NT2/D1 (cell line): ENCODE measurements at regions not wholly inside any gene's neighbourhood (a gene's known extent, or its start where the extent isn't known, plus 50 kb on each side); places are given as distances from the start of the nearest gene placed in this dataset.

Experiments used
- SUZ12 ChIP-seq: IDR thresholded peaks from 2 replicates; pipeline ENCODE4 v1.6.1; 2011; ENCODE audit not compliant: insufficient read length, insufficient read depth; ENCODE audit errors: extremely low read depth
- YY1 ChIP-seq: IDR thresholded peaks from 2 replicates; pipeline ENCODE4 v1.6.1; 2011; ENCODE audit not compliant: insufficient read length, insufficient read depth
- ZNF274 ChIP-seq: IDR thresholded peaks from 2 replicates; pipeline ENCODE4 v1.6.1; 2011; ENCODE audit warnings: mild to moderate bottlenecking, low read depth, low read length

- TF ChIP-seq YY1: no peak
- TF ChIP-seq ZNF274: no peak
- TF ChIP-seq SUZ12: no peak
These were observed 285.6 kb downstream of the SHOX start for GRCh38 chrX:916230-916599.
